ENCODE measurements at regions not wholly inside any gene's neighbourhood (a gene's known extent, or its start where the extent isn't known, plus 50 kb on each side); places are given as distances from the start of the nearest gene placed in this dataset.

DNA sequence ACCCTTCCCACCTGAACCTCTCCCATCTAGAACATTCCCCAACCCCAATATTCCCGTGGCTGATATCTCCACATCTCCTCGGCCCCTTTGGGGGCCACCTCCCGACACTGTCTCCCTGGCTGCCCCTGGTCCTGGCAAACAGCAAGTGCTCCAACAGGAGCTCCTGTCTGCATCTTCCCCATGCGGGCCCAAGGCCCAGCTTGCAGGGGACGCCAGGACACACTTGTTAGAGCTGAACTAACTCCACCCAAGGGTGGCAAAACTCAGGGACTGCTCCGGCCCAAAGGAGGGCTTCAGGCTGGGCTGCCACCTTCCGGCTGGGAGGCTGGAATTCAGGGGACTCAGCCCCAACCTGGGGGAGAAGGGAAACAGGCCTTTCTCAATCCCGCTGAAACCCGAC, 106.6 kb downstream of the NCOR2 start:
- DNase-seq: no peak

DNA sequence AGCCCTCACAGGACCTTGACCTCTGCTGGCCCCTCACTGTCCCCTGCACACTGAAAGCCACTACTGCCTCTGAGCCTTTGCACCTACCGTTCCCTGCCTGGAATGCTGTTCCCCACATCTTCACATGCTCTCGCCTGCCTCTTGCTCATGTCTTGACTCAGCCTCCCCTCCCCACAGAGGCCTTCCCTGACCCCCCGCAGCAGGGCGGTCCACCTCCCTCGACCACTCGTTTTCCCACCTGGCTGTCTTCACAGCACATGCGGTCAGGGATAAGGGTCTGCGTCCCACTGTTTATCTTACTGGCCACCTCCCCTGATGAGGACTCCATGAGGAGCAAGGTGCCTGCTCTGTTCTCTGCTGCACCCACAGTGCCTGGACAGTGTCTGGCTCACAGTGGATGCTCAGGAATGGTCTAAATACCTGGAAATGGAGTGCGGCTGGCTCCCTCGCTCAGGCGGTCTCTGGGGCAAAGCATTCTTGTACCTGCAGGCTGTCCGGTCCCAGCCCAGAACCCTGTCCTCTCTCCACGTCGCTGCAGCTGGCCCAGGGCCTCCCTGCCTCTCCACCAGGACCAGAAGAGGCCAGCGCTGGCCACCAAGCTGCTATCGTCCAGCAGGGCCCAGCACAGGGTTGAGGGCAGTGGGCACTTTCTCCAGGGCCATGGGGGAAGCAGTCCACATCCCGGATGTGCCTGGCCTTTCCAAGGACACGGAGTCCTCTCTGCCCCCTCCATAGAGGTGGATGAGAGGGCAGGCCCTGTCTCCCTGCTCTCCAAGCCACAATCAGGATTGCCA, 107.4 kb downstream of the NCOR2 start:
- DNase-seq: no peak

DNA sequence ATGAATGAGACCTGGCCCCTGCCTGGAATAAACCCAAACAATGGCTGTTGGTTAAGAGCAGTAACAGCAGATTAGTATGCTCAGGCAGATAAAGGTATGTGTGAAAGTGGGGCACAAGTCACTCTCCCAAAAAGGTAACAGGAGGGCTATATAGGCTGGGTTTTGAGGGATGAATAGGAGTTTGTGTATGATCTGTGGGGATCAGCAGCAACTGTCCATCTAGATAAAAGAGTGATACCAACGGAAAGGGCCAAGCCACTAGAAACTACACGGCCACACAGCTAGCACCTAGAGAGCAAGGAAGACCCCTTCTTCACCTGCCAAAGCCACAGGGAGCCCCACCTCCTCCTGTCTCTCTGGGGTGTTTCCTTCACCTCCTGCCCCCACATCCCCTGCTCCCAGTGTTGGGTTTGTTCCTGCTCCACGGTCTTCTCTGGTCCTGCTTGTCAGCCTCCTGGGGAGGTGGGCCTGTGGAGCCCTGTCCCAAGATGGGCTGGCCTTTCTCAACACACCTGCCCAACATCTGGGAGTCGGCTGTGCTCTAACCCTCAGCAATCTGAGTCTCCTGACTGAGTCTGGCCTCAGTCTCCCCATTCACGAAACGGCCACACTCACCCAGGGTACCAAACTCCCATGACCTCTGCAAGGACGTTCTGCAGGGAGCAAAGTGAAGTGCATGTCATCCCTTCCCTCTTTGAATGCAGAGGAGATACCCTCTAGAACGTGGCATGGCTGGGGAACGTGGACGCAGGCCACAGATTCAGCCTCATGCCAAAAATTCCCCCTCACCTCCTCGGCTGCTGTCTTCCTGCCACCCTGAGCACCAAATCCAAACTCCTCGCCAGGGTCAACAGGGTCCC, 108.2 kb downstream of the NCOR2 start:
- no peak for DNase-seq

DNA sequence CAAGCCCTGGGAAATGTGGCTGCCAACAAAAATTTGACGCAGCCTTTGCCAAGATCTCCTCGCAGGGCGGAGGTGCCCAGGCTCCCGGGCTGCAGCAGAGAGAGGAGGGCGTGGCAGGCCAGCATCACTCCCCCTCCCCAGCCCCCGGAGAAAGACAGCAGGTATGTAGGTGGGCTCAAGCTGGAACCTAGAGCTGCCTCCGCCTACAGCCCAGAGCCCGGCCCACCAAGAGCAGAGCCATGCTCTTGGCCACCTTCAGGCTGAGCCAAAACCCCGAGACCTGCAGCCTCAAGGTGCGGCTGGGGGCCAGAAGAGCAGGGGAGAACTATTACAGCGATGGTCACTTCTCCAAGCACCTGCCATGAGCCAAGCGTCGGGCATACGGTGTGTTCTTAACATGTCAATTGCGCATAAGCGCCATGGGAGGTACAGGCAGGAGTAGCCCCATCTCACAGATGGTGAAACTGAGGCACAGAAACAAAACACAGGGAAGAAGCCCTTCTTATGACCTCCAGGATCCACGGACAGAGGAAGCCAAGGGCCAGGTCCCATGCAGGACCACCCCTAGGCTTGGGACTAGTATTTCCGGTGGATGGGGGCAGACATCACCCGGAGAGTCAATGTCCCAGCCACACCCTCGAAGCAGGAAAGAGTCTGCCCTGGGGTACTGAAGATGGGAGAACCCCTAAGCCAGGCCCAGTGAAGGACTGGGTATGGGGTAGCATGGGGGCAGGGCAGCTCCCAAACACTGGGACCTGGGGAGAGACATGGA, 109.0 kb downstream of the NCOR2 start:
- DNase-seq: no peak

DNA sequence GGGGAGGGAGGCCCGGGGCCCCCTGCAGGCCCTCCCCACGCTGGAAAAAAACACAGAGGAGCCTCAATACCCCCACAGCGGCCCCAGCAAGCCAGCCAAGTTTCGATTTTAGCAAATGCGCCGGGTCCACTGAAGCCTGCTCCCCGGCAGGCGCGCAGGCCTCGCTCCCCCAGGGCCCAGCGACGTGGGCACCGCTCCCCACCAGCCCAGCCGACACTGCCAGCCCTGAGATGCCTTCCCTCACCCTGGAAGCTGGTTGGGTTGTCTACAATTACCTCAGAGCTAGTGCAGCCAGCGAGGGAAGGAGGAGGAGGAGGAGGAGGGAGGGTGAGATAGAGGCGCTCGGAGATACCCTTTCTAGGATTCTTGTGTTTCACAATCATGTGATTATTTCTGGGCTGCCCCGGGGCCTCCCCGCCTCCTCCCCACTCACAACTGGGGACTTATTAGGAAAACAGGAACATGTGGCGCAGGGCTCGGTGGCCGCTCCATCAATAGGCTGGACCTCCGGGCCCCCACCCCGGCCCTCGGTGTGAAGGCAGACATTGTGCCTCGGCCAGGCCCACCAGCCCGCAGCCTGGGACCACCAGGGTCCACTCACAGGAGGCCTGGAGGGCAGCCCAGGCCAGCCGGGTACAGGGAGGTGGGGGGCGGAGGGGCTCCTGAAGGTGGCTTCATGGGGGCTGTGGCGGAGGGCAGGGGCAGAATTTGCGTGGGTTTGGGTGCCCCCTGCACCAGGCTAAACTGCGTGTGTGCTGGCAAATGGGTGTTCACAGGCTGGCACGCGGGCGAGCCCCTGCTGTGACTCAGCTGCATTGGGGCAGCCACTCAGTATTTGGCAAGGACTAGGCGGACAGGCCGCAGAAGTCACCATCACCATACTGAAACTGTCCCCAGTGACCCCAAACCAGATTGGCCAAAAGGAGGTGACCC, 109.9 kb downstream of the NCOR2 start:
- peak; percentile 23 to 88 (median 73) for DNase-seq

DNA sequence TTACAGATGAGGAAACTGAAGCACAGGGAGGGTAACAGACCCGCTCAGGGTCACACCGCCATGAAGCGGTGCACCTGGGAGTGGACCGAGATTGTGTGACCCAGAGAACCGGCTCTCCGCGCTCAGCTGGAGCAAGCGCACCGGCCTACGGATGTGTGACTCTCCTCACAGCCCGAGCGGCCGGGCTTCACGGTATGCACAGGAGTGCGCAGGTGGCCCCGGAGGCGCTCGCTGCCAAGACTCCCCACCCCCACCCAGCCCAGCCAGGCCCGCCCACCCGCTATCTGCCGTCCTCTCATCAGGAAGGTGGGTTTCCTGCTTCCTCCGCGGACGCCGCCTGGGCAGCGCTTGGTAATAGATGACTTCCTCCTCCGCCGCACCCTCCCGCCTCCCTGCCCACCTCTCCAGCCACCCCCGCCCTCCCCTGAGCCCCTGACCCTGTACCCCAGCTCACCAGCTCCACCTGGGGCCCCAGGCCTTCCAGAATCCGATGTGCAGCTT, 110.7 kb downstream of the NCOR2 start:
- peak in 3 of 58 donors; percentile 49 to 59 (median 50) for DNase-seq

DNA sequence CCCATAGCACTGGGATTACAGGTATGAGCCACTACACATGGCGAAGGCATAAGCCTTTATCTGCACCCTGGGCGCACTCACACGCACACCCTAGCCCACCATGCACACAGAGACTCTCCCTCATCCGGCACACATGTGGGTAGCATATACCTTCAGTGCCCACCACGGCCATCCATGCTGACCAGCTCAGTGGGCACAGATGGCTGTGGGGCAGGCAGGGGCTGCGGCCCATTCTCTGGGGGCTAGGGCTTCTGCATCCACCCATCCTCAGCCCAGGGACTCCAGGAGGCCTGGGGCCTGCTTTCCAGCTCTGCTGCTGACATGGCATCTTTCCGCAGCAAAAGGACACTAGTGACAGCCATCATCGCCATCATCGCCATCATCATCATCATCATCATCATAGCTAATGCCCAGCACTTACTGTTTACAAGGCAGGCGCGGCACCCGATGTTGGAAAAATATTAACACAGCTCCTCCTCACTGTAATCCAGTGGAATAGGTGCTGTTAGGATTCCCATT, 111.2 kb downstream of the NCOR2 start:
- DNase-seq: no peak

DNA sequence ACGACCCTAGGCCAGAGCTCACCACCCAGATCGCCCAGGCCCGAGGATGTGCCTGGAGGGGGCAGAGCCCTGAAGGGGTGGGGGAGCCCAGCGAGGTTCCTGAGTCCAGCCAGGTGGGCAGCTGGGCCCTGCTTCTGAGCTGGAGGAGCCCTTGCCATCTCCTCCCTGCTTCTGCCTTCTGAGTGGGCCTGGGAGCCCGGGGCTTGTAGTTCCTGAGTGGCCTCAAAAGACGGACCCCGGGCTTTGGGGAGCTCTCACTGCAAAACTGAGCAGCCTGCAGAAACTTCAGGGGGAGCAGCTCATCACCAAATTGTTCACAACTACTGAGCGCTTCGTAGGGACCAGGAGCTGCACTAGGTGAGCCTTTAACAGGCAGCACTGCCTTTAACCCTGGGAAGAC, 112.1 kb downstream of the NCOR2 start:
- no peak for DNase-seq

DNA sequence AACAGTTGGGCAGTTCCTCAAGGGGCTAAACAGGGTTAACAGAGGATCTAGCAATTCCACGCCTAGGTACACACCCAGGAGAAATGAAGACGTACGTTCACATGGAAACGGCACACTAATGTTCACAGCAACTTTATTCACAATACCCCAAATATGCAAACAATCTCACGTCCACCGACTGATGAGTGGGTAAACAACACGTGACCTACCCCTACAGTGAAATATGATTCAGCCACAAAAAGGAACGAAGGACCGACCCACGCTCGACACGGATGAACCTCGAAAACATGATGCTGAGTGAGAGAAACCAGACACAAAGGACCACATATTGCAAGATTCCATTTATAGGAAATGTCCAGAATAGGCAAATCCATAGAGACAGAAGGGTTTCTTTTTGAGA, 112.7 kb downstream of the NCOR2 start:
- peak in 1 of 58 donors; percentile 10 for DNase-seq

DNA sequence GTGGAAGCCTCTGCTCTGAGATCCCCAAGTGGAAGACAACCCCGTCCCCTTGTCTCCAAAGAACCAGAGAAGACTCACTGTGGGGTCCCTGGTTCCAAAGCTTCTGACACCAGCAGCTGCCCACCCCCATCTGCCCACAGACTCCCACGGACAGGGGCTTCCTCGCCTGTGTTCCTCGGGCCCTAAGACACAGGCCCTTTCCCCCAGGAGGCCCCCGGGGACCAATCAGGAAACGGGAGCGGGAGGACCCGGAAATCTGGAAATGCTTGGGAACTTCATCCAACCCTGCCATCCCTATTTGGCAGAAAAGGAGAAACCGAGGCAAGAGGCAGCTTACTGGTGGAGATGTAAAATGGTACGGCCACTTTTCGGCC, 113.1 kb downstream of the NCOR2 start:
- DNase-seq: no peak

DNA sequence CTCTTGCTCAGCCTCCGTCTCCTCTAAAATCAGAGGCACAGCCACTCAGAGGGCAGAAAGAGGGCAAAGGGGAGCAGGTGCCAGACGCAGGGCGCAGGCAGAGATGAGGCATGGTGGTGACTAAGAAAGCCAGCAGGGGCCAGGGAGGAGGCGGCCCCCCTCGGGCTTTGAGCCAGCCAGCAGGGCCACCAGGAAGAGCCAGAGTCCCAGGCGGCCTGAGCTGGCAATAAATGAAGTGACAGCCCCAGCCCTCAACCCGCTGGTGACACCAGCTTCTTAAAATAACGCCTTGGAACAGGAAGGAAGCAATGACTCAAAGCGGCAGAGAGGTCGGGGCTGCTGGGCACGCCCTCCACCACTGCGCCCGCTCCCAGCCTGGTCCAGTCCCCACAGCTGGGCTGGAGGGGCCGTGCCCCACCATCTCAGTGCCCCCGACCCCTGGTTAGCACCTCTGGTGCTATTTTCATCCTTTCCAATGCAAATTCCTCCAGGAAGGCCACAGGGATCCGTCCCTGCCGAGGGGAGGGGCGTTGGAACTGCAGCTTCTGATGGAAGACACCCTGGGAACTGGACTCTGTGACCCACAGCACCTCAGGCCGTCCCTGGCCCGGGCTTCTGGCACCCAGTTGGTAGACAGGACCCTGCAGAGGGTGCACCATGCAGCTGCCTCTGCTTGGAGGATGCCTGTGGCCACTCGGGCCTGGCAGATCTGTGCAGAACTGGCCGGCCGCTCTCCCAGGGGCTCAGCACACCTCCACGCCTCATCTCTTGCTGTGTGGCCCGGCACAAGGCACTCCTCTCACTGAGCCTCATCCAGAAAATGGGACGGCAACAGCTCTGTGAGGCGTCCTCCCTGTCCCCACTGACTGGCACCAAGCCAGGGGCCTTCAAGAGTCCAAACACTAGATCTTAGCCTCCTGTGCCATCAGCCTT, 113.7 kb downstream of the NCOR2 start:
- peak in 40 of 58 donors; percentile 12 to 81 (median 42) for DNase-seq

DNA sequence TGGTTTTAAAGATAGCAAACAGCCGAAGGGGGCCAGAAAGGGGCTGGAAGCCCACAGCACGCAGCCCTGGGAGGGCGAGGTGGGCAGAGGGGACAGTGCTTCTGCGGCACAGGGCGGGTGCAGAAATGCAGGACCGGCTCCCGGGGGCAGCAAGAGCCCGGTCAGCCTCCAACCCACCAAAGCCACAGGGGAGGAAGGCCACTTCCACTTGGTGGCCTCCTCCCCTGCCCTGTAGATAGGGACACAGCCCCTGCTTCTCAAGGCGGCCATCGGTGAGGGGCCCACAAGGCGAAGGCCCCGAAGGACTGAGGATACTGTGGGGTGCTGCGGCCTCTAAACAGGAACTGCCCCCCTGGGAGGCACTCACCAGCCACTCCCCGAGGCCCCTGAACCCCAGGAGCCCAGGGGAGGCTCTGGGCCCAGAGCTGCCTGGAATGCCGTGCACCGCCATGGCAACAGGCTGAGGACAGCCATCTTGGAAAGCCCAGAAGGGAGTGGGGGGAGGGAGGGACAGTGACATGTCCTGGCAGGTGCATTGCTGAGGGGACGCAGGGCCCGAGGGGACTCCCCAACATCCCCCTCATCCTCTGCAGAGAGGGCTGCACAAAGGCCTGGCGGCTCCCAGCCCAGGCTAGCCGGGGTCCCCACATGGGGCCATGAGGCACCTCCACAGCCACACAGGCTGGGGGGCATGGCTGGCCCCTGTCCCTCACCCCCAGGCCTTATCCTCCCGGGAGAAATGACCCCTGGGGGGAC, 114.7 kb downstream of the NCOR2 start:
- no peak for DNase-seq

DNA sequence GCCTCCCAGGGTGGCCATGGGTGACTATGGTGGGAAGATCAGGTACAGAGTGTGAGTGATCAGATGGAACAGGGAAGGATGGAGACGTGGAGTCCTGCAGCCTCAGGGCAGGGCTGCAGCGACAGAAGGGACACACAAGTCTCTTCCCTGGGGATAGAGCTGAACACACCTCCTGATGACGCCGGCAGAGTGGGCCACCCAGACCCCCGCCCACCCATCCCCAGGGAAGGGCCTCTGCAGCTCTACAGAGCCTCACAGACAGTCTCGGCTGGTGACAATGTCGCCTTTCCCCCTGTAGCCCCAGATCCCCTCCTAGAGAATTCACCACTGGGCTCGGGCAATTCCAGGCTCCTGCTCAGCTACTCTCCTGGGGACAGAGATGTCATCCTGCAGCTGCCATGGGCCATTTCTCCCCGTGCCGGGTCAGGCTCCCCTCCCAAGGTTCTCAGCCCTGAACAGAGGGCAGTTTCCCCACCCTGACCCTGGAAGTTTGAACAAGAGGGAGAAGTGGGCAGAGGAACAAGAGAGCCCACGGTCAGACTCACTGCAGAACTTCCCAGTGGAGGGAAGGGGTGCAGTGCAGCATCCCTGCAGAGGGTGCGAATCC, 115.7 kb downstream of the NCOR2 start:
- no peak for DNase-seq

DNA sequence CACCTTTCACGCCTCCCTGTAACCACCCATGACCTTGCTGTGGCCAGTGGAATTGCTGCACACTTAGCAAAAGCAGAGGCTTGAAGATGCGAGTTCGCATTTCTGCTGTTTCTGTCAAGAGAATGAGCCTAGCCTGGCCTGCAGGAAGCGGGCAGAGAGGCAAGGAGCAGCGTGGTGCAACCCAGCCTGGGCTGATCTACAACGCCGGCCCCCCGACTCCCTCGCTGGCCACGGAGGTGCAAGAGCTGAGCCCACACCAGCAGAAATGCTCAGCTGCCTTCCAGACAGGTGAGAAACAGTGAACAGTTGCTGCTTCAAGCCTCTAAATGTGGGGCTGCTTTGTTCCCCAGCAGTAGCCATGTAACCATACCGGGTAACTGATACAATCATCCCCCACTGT, 116.4 kb downstream of the NCOR2 start:
- no peak for DNase-seq

DNA sequence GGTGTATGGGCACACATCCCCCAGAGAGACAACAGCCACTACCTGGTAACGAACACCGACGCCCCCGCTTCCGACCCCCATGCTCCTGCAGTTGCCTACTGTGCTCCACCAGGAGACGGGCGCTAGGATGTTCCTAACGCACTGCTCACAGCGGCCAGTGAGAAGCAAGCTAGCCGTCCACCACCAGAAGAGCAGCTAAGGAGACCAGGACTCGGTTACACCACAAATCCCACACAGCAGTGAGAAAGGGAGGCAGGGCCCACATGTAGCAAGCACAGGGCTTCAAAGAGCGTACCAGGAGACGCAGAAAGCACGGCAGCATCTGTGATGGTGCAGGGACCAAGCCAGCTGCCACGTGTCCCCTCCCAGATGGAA, 117.0 kb downstream of the NCOR2 start:
- DNase-seq: peak in 8 of 58 donors; percentile 18 to 52 (median 30)

DNA sequence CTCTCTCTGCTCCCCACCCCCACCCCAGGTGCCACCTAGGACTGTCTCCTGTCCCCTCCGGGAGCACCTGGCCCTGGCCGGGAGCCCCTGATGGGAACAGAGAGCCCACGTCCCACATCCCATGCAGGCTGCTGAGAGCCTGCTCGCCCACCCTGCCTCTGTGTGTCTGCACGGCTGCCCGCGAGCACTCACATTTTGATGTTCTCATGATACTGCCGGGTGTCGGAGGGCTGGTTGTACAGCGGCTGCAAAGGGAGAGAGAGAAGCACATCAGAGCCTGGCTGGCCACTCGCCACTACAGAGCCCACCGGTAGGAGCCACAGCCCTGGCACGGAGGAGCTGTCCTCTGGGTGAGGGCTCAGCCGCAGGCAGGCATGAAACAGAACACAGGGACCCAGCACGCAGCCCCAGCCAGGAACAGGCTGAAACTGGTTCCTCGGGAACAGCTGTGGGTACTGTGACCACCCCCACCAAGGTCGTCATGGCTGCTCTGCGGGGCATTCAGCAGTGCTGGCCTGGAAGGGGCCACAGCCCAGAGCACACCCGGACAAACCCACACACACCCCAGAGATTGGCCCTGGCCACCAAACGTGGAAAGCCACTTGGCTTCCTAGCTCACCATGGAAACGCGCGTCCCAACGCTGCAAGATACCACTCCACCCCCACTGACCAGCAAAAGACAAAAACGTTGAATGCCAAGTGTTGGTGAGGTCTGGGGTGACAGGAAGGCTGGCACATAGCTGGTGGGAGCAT, 117.6 kb downstream of the NCOR2 start:
- peak in 4 of 58 donors; percentile 26 to 60 (median 30) for DNase-seq

Measured in anterior cingulate cortex (tissue), 58 donors.